CD14-positive monocyte (primary cell): ENCODE measurements at regions not wholly inside any gene's neighbourhood (a gene's known extent, or its start where the extent isn't known, plus 50 kb on each side); places are given as distances from the start of the nearest gene placed in this dataset.

Experiments
- DNase-seq, 3 donors: peaks; one replicate each; pipeline ENCODE4 v3.0.0-alpha.2; 2011 to 2022
- H2AFZ ChIP-seq: 2 replicates; pipeline ENCODE4 v1.6.0; 2012; ENCODE audit warnings: mild to moderate bottlenecking, low read depth, low read length, inconsistent platforms; ENCODE audit not compliant: insufficient read depth, poor library complexity, severe bottlenecking
- H3K27ac ChIP-seq, 2 donors: 1 replicate in 1 of 2; 2 replicates in 1 of 2; pipeline ENCODE4 v1.5.1; 2012 to 2013; ENCODE audit warnings: low read length in 2 of 2, control low read depth in 1 of 2, inconsistent platforms in 1 of 2, low read depth in 1 of 2, mild to moderate bottlenecking in 1 of 2
- H3K27me3 ChIP-seq, 2 donors: one replicate each; pipeline versions ENCODE4 v1.6.0 to v1.6.1; 2011 to 2013; ENCODE audit warnings: low read length in 2 of 2; ENCODE audit not compliant: control insufficient read depth in 2 of 2, insufficient read depth in 2 of 2
- H3K36me3 ChIP-seq, 2 donors: replicated peaks in 1 of 2; 1 replicate in 1 of 2; 2 replicates in 1 of 2; pipeline versions ENCODE4 v1.5.1 to v1.6.1; 2012 to 2013; ENCODE audit warnings: low read length in 2 of 2, control low read depth in 1 of 2, inconsistent platforms in 1 of 2, mild to moderate bottlenecking in 1 of 2; ENCODE audit not compliant: insufficient read depth in 2 of 2, control insufficient read depth in 1 of 2
- H3K4me1 ChIP-seq, 2 donors: 1 replicate in 1 of 2; 2 replicates in 1 of 2; pipeline versions ENCODE4 v1.5.1 to v1.6.1; 2012 to 2013; ENCODE audit warnings: low read length in 2 of 2, control low read depth in 1 of 2, inconsistent platforms in 1 of 2, mild to moderate bottlenecking in 1 of 2, moderate library complexity in 1 of 2; ENCODE audit not compliant: insufficient read depth in 2 of 2, control insufficient read depth in 1 of 2
- H3K4me2 ChIP-seq: replicated peaks from 2 replicates; pipeline ENCODE3; 2012; ENCODE audit warnings: low read length, moderate library complexity, mild to moderate bottlenecking; ENCODE audit not compliant: poor library complexity, severe bottlenecking; ENCODE audit errors: extremely low read depth
- H3K4me3 ChIP-seq, 3 experiments: fragments of 200-600 bp in 1 of 3; sonication (generic) in 1 of 3; replicated peaks in 1 of 3; 1 replicate in 2 of 3; 2 replicates in 1 of 3; pipeline ENCODE4 v1.5.1; 2011 to 2013; ENCODE audit warnings: low read length in 3 of 3, mild to moderate bottlenecking in 3 of 3, control low read depth in 2 of 3, low read depth in 2 of 3, inconsistent platforms in 1 of 3, moderate library complexity in 1 of 3
- H3K79me2 ChIP-seq: 2 replicates; pipeline ENCODE4 v1.6.0; 2012; ENCODE audit warnings: mild to moderate bottlenecking, control low read depth, inconsistent platforms, low read length, moderate library complexity; ENCODE audit not compliant: insufficient read depth
- H3K9ac ChIP-seq: 2 replicates; pipeline ENCODE4 v1.6.0; 2017; ENCODE audit warnings: low read length, mild to moderate bottlenecking; ENCODE audit not compliant: insufficient read depth, poor library complexity, severe bottlenecking
- H3K9me3 ChIP-seq, 2 donors: replicated peaks in 1 of 2; 1 replicate in 1 of 2; 2 replicates in 1 of 2; pipeline versions ENCODE4 v1.5.1 to v1.6.1; 2012 to 2013; ENCODE audit warnings: low read length in 2 of 2, control low read depth in 1 of 2; ENCODE audit not compliant: control insufficient read depth in 1 of 2, insufficient read depth in 1 of 2
- H4K20me1 ChIP-seq: 2 replicates; pipeline ENCODE4 v1.6.0; 2012; ENCODE audit warnings: mild to moderate bottlenecking, low read length, control low read depth, moderate library complexity; ENCODE audit not compliant: insufficient read depth
- H3K27ac Mint-ChIP-seq, 7 donors: one replicate each; pipeline ENCODE4 v1.8.0; 2020; ENCODE audit warnings: mild to moderate bottlenecking in 7 of 7, mixed read lengths in 7 of 7, moderate library complexity in 6 of 7, inconsistent platforms in 2 of 7
- H3K27me3 Mint-ChIP-seq, 3 donors: one replicate each; pipeline ENCODE4 v1.8.0; 2021 to 2022; ENCODE audit warnings: low read depth in 3 of 3, mild to moderate bottlenecking in 3 of 3, mixed read lengths in 3 of 3, moderate library complexity in 3 of 3, inconsistent platforms in 1 of 3
- H3K36me3 Mint-ChIP-seq, 2 donors: one replicate each; pipeline ENCODE4 v1.8.0; 2020; ENCODE audit warnings: mixed read lengths in 2 of 2, inconsistent platforms in 1 of 2, mild to moderate bottlenecking in 1 of 2
- H3K4me1 Mint-ChIP-seq: one replicate; pipeline ENCODE4 v1.8.0; 2020; ENCODE audit warnings: mild to moderate bottlenecking, mixed read lengths
- H3K4me3 Mint-ChIP-seq, 2 donors: one replicate each; pipeline ENCODE4 v1.8.0; 2020; ENCODE audit warnings: mild to moderate bottlenecking in 2 of 2, mixed read lengths in 2 of 2, moderate library complexity in 1 of 2
- H3K9me3 Mint-ChIP-seq, 7 donors: one replicate each; pipeline ENCODE4 v1.8.0; 2020 to 2022; ENCODE audit warnings: mixed read lengths in 7 of 7, mild to moderate bottlenecking in 6 of 7, moderate library complexity in 6 of 7, inconsistent platforms in 2 of 7
- WGBS: methylation state at CpG from one replicate; pipeline ENCODE4 v1.1.5; 2013; ENCODE audit warnings: missing lambda C conversion rate; ENCODE audit not compliant: insufficient coverage; 5-methylcytosine and 5-hydroxymethylcytosine counted together
- intact Hi-C, 2 donors: fragments of 100-400 bp; cut with micrococcal nuclease; formaldehyde crosslinking; loops; one replicate each; pipeline versions ENCODE4 v1.15.0 to v1.15.1; 2023
- TF ChIP-seq, protein P1 (sequence below): fragments of 200-600 bp; IDR thresholded peaks from one replicate; pipeline ENCODE4 v1.8.0; 2022; ENCODE audit warnings: antibody characterized with exemption, mild to moderate bottlenecking

DNA sequence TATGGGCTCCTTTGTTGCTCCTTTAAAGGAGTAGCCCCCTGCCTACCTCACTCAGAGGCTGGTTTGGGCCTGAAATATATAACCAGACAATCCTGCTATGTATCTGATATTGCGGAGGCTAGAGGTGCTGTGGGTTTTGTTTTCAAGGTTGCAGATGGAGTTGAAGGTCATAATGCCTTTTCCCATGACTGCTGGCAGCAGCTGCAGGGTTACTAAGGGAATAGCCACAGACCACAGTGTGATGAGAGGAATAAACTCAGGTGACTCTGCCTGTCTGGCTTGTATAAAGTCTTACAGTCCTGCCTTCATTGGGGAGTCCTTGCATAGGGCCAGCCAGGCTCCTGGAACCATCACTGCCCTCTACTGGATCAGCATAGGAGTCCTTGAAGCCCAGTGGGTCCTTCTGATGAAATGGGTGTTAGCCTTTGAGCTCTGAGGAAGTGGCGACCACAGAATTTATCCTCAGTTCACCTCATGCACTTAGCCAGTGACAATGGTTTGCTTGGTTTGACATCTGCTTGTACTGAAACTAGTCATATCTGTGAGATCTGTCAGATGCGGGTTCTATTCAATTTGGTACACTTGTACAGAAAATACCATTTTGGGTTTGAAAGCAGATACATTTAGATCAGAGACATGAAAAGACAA is 174.4 kb upstream of the HMCN1 start:
- Mint-ChIP-seq H3K27ac (peak overlapping the region in 6 of 7 donors; percentile 14 to 60 (median 44)), H3K4me3 (no peak overlapping the region), H3K4me1 (peaks cover 27% of the 10 kb centered on the region), H3K9me3 (no peaks in the 10 kb centered on the region), H3K36me3 (no peaks in the 10 kb centered on the region), H3K27me3 (no peaks in the 10 kb centered on the region)
- H3K4me1 ChIP-seq = peaks cover 18 to 23% of the 10 kb centered on the region in 2 donors
- peak overlapping the region in 1 of 2 donors; percentile 1 for H3K27ac ChIP-seq
- H2AFZ ChIP-seq = peak overlapping the region; percentile 9
- no peaks in the 10 kb centered on the region for H3K27me3 ChIP-seq
- H3K4me3 ChIP-seq = no peak overlapping the region
- peak; percentile 73 to 85 (median 82) for DNase-seq
- H3K9me3 ChIP-seq = no peaks in the 10 kb centered on the region
- H3K4me2 ChIP-seq = no peak overlapping the region
- intact Hi-C loops = loop anchor here in 1 of 2 donors (10.0 kb wide), 1 partner anchor 75 kb away; no protein-coding TSS in a partner anchor
- no peaks in the 10 kb centered on the region for H4K20me1 ChIP-seq
- WGBS = 90% methylated on average over 2 of the region's 3 CpGs
- TF ChIP-seq, protein P1, sequence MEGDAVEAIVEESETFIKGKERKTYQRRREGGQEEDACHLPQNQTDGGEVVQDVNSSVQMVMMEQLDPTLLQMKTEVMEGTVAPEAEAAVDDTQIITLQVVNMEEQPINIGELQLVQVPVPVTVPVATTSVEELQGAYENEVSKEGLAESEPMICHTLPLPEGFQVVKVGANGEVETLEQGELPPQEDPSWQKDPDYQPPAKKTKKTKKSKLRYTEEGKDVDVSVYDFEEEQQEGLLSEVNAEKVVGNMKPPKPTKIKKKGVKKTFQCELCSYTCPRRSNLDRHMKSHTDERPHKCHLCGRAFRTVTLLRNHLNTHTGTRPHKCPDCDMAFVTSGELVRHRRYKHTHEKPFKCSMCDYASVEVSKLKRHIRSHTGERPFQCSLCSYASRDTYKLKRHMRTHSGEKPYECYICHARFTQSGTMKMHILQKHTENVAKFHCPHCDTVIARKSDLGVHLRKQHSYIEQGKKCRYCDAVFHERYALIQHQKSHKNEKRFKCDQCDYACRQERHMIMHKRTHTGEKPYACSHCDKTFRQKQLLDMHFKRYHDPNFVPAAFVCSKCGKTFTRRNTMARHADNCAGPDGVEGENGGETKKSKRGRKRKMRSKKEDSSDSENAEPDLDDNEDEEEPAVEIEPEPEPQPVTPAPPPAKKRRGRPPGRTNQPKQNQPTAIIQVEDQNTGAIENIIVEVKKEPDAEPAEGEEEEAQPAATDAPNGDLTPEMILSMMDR = peak; percentile 60
- no peaks in the 10 kb centered on the region for H3K79me2 ChIP-seq
- H3K9ac ChIP-seq = no peak overlapping the region
- H3K36me3 ChIP-seq = no peaks in the 10 kb centered on the region

GRCh38 chr1:185559151-185559550 is 175.0 kb upstream of the HMCN1 start:
- no peaks in the 10 kb centered on the region for H3K27me3 ChIP-seq
- no peak overlapping the region for H3K27ac ChIP-seq
- no peaks in the 10 kb centered on the region for H3K9me3 Mint-ChIP-seq
- no peaks in the 10 kb centered on the region for H3K27me3 Mint-ChIP-seq
- H3K4me3 Mint-ChIP-seq = no peak overlapping the region
- no peaks in the 10 kb centered on the region for H3K79me2 ChIP-seq
- peaks cover 27% of the 10 kb centered on the region for H3K4me1 Mint-ChIP-seq
- H4K20me1 ChIP-seq = no peaks in the 10 kb centered on the region
- H3K4me1 ChIP-seq = peaks cover 18 to 23% of the 10 kb centered on the region in 2 donors
- no CpG with 5 or more reads among the region's 1 CpG for WGBS
- no peaks in the 10 kb centered on the region for H3K9me3 ChIP-seq
- H3K4me3 ChIP-seq = no peak overlapping the region
- H3K36me3 Mint-ChIP-seq = no peaks in the 10 kb centered on the region
- intact Hi-C loops = loop anchor here in 1 of 2 donors (10.0 kb wide), 1 partner anchor 74 kb away; no protein-coding TSS in a partner anchor
- no peak overlapping the region for H3K27ac Mint-ChIP-seq
- DNase-seq = no peak
- no peak overlapping the region for H3K4me2 ChIP-seq
- TF ChIP-seq, protein P1 = no peak
- no peak overlapping the region for H3K9ac ChIP-seq
- H2AFZ ChIP-seq = no peak overlapping the region
- H3K36me3 ChIP-seq = no peaks in the 10 kb centered on the region
